ENCODE measurements at regions not wholly inside any gene's neighbourhood (a gene's known extent, or its start where the extent isn't known, plus 50 kb on each side); places are given as distances from the start of the nearest gene placed in this dataset.
A peak's percentile ranks its signal among the peaks of the same experiment; 100 is the strongest.

DNA sequence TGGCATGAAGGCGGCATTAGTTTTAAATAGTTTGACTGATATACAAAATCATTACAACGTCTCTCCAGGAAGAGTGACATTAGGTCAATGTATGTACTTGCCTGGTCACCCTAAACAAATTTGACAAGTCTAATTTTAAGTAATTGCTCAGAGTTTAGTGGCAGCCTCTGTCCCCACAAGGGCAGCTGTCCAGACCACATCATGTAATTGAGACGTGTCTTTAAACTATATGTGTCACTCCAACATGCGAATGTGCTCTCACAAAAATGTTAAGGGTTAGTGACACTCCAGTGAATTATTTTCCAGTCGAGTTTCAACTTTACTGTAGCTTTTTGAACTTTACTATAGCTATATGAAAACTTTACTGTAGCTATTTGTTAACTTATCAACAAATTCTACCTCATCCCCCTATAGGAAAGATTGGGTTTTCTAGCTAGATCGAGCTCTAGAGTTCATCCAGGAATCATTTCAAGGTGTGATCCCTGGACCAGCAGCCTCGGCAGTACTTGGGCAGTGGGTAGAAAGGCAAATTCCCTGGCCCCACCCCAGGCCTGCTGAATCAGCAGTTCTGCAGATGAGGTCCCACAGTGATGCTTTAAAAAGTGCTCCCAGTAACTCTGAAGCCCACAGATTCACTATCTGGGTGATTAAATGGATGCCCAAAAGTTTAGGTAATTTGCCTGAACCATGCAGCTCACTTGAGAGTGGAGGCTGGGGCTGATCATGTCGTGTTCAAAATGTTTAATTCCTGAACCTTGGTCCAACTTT is 66.4 kb upstream of the POU3F3 start:
- no peak overlapping the region for H3K27ac Mint-ChIP-seq
- peaks cover 6% of the 10 kb centered on the region for H3K27me3 Mint-ChIP-seq (ENCODE audit: insufficient read depth)
- Histone ChIP-seq H3K4me3 (ENCODE audit: low read length) (no peak overlapping the region), H3K27ac (ENCODE audit: low read depth, low read length) (no peak overlapping the region), H3K4me1 (ENCODE audit: control insufficient read depth, insufficient read depth, low read length) (no peaks in the 10 kb centered on the region), H3K36me3 (ENCODE audit: control insufficient read depth, insufficient read depth, low read length) (no peaks in the 10 kb centered on the region), H3K27me3 (ENCODE audit: control insufficient read depth, insufficient read depth, low read length, poor library complexity, severe bottlenecking) (no peaks in the 10 kb centered on the region), H3K9ac (ENCODE audit: extremely low read depth, low read length, poor library complexity, severe bottlenecking) (no peak overlapping the region), H3K9me3 (ENCODE audit: control insufficient read depth, low read length) (no peaks in the 10 kb centered on the region)
- TF ChIP-seq, protein P1, sequence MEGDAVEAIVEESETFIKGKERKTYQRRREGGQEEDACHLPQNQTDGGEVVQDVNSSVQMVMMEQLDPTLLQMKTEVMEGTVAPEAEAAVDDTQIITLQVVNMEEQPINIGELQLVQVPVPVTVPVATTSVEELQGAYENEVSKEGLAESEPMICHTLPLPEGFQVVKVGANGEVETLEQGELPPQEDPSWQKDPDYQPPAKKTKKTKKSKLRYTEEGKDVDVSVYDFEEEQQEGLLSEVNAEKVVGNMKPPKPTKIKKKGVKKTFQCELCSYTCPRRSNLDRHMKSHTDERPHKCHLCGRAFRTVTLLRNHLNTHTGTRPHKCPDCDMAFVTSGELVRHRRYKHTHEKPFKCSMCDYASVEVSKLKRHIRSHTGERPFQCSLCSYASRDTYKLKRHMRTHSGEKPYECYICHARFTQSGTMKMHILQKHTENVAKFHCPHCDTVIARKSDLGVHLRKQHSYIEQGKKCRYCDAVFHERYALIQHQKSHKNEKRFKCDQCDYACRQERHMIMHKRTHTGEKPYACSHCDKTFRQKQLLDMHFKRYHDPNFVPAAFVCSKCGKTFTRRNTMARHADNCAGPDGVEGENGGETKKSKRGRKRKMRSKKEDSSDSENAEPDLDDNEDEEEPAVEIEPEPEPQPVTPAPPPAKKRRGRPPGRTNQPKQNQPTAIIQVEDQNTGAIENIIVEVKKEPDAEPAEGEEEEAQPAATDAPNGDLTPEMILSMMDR (conservative IDR thresholded peaks at IDR 0.05), result no peak
- no peak for DNase-seq
- no peak overlapping the region for H3K4me3 Mint-ChIP-seq
- H3K36me3 Mint-ChIP-seq (ENCODE audit: low read depth), result no peaks in the 10 kb centered on the region
- H3K4me1 Mint-ChIP-seq, result no peaks in the 10 kb centered on the region
- WGBS, 2 experiments (ENCODE audit: insufficient coverage in 1 of 2, insufficient read length in 1 of 2), result 87 to 92% methylated on average over 7 of the region's 8 CpGs
- no peaks in the 10 kb centered on the region for H3K9me3 Mint-ChIP-seq

DNA sequence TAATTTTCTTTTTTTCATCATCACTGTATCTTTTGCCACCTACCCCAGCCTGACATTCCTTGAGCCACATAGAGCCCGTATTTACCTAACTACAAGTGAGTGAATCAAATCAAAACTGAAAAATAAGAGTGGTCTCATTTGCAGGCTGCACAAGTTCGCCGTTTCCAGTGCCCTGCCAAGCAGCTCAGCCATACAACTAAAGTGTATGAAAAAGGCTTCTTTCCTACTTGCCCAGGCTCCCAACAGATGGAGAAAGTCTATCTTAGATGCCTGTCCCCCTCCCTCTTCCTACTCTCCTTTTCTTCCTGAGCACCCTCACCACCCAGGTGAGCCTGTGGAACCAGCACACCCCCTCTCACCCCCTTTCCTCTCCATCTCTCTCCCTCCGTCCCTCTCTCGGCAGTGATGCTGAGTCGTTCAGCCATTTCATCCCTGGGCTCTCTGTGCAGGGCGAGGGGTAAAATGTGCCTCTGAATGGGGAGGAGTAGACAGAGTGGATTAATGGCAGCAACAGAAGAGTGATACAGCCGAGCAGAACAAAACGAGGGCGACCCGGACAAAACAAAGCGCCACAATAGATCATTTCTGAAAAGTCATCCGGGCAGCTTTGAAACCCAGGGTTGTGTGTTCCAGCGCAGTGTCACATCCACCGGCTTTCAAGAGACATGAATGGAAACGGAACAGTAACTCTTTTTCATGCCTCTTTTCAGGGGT is 65.0 kb upstream of the POU3F3 start:
- TF ChIP-seq, protein P1 (conservative IDR thresholded peaks at IDR 0.05), result no peak
- Mint-ChIP-seq H3K36me3 (ENCODE audit: low read depth) (no peaks in the 10 kb centered on the region), H3K27me3 (ENCODE audit: insufficient read depth) (peaks cover 6% of the 10 kb centered on the region), H3K4me3 (no peak overlapping the region), H3K9me3 (no peaks in the 10 kb centered on the region), H3K27ac (no peak overlapping the region), H3K4me1 (no peaks in the 10 kb centered on the region)
- Histone ChIP-seq H3K36me3 (ENCODE audit: control insufficient read depth, insufficient read depth, low read length) (no peaks in the 10 kb centered on the region), H3K4me1 (ENCODE audit: control insufficient read depth, insufficient read depth, low read length) (no peaks in the 10 kb centered on the region), H3K27ac (ENCODE audit: low read depth, low read length) (peak overlapping the region; percentile 93), H3K27me3 (ENCODE audit: control insufficient read depth, insufficient read depth, low read length, poor library complexity, severe bottlenecking) (no peaks in the 10 kb centered on the region), H3K4me3 (ENCODE audit: low read length) (no peak overlapping the region), H3K9me3 (ENCODE audit: control insufficient read depth, low read length) (no peaks in the 10 kb centered on the region), H3K9ac (ENCODE audit: extremely low read depth, low read length, poor library complexity, severe bottlenecking) (no peak overlapping the region)
- 74 to 88% methylated on average over 10 to 16 of the region's 16 CpGs for WGBS, 2 experiments (ENCODE audit: insufficient coverage in 1 of 2, insufficient read length in 1 of 2)
- no peak for DNase-seq

DNA sequence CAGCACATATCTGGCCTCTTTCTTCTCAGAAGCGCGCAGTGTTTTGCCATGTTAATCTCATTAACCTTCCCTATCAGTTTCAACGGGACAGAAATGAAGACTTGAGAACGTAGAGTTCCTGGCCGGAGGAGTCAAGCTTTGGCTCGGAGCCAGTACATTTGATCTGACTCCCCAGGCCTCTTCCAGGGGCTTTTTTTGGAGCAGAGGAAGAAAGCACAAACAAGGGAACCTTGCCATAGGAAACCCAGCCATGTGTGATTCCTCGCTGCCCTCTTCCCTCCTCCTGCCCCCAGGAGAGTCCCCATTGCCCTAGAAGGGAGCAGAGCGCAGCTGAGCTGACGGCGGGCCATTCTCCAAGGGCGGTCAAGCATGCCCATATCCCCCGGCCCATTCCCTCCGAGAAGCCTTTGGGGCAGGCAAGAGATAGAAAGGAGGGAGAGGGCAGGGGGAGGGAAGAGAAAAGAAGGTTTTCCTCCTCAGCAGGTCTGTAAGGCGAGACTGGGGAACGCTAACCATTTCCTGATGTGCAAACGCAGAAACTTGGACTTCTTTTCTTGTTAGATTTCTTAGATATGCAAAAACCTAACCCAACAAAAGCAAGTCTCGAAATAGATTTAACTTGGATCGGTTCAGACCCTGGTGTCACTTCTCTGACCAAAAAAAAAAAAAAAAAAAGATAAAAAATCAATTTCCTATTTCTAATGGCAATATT is 63.7 kb upstream of the POU3F3 start:
- Mint-ChIP-seq H3K36me3 (ENCODE audit: low read depth) (no peaks in the 10 kb centered on the region), H3K9me3 (no peaks in the 10 kb centered on the region), H3K27ac (no peak overlapping the region), H3K27me3 (ENCODE audit: insufficient read depth) (peaks cover 6% of the 10 kb centered on the region), H3K4me1 (no peaks in the 10 kb centered on the region), H3K4me3 (no peak overlapping the region)
- no peaks in the 10 kb centered on the region for H3K36me3 ChIP-seq (ENCODE audit: control insufficient read depth, insufficient read depth, low read length)
- H3K4me3 ChIP-seq (ENCODE audit: low read length), result no peak overlapping the region
- H3K27ac ChIP-seq (ENCODE audit: low read depth, low read length), result peak overlapping the region; percentile 93
- WGBS, 2 experiments (ENCODE audit: insufficient coverage in 1 of 2, insufficient read length in 1 of 2), result 61 to 85% methylated on average over 5 to 18 of the region's 18 CpGs
- DNase-seq, result peak; percentile 59
- H3K9ac ChIP-seq (ENCODE audit: extremely low read depth, low read length, poor library complexity, severe bottlenecking), result no peak overlapping the region
- no peaks in the 10 kb centered on the region for H3K9me3 ChIP-seq (ENCODE audit: control insufficient read depth, low read length)
- H3K27me3 ChIP-seq (ENCODE audit: control insufficient read depth, insufficient read depth, low read length, poor library complexity, severe bottlenecking), result no peaks in the 10 kb centered on the region
- no peaks in the 10 kb centered on the region for H3K4me1 ChIP-seq (ENCODE audit: control insufficient read depth, insufficient read depth, low read length)
- TF ChIP-seq, protein P1 (conservative IDR thresholded peaks at IDR 0.05), result no peak
